Stimulated activated effector memory CD8-positive, alpha-beta T cell treated with anti-CD3 and anti-CD28 coated beads, Interleukin-12 subunit alpha, Interleukin-12 subunit beta, amount 100 ng/mL, for 72 hours (primary cell): ENCODE measurements at regions not wholly inside any gene's neighbourhood (a gene's known extent, or its start where the extent isn't known, plus 50 kb on each side); places are given as distances from the start of the nearest gene placed in this dataset.

ENCODE experiments used
- ATAC-seq: fragments of 150-1000 bp; cut with Tn5 transposase; 2 replicates; pipeline ENCODE4 v1.10.0; 2021
- DNase-seq, 2 donors: peaks; one replicate each; pipeline ENCODE4 v3.0.0; 2021 to 2022; ENCODE audit warnings: low spot score in 2 of 2
- H3K27ac Mint-ChIP-seq: one replicate; pipeline ENCODE4 v1.8.0; 2022; ENCODE audit warnings: mild to moderate bottlenecking, mixed read lengths
- H3K36me3 Mint-ChIP-seq: one replicate; pipeline ENCODE4 v1.8.0; 2022; ENCODE audit warnings: mild to moderate bottlenecking, mixed read lengths
- H3K4me1 Mint-ChIP-seq: one replicate; pipeline ENCODE4 v1.8.0; 2022; ENCODE audit warnings: mixed read lengths
- H3K4me3 Mint-ChIP-seq: one replicate; pipeline ENCODE4 v1.8.0; 2022; ENCODE audit warnings: mild to moderate bottlenecking, mixed read lengths
- H3K9me3 Mint-ChIP-seq: one replicate; pipeline ENCODE4 v1.8.0; 2022; ENCODE audit warnings: mixed read lengths

DNA sequence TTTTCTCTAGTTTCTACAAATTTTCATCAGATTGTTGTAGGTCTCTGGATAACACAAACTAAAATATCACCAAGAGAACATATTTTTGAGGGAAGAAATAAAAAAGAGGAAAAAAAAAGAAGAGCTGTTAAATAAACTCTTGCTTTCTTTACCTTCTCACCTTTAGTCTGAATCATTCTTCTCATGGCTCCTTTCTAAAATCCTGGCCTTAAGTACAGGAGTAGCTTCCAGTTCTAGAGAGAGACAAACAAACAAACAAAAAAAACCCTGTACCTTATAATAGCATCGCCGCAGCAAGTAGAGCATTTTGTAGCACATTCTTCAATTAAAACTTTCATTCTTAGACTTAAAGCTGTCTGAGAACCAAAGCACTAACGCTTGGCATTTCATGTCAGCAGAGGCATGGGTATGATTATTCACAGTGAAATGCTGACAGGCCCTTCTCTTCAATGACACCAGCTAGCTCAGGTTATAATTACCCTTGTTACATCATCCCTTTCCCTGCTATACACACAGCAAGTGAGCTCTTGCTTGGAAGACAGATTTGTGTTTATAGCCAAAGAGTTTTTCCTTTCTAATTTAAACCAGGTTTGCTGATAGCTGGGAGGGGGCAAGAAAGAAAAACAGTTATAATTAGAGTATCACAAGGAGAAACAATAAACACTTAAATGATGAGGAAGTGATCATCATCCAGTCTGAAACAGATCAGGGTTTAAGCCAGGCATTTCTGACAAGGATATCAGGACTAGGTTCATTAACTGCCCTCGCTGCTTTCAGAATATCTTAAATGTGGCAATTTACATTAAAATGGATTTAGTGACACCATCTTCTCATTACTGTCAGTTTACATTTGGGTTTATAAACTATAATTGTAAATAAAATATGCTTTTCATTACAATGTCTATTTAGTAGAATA is 510.9 kb upstream of the ZNF608 start:
- no peak for ATAC-seq
- no peak for DNase-seq
- H3K9me3 Mint-ChIP-seq, result peaks cover 7% of the 10 kb centered on the region
- no peaks in the 10 kb centered on the region for H3K4me1 Mint-ChIP-seq
- no peak overlapping the region for H3K4me3 Mint-ChIP-seq
- H3K27ac Mint-ChIP-seq, result no peak overlapping the region
- H3K36me3 Mint-ChIP-seq, result no peaks in the 10 kb centered on the region

DNA sequence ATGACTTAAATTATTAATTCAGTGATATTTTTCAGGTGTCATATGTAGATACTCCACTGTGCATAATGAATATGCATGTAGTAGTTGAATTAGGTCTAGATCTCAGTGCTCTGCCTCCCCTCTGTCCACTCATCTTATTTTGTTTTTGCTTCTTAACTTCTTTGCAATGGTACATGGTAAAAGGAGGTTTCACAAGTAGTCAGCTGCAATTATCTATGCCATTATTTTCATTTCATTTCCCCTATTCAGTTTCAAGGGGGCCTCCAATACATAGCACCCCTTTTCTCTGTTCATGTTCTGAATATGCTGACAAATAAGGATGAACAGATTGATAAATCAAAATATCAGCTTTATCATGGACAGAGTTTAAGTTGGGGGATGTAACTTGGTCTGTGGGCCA is 511.6 kb upstream of the ZNF608 start:
- DNase-seq (no peak), ATAC-seq (no peak)
- H3K4me1 Mint-ChIP-seq, result no peaks in the 10 kb centered on the region
- no peak overlapping the region for H3K27ac Mint-ChIP-seq
- H3K4me3 Mint-ChIP-seq, result no peak overlapping the region
- H3K36me3 Mint-ChIP-seq, result no peaks in the 10 kb centered on the region
- H3K9me3 Mint-ChIP-seq, result peaks cover 7% of the 10 kb centered on the region

DNA sequence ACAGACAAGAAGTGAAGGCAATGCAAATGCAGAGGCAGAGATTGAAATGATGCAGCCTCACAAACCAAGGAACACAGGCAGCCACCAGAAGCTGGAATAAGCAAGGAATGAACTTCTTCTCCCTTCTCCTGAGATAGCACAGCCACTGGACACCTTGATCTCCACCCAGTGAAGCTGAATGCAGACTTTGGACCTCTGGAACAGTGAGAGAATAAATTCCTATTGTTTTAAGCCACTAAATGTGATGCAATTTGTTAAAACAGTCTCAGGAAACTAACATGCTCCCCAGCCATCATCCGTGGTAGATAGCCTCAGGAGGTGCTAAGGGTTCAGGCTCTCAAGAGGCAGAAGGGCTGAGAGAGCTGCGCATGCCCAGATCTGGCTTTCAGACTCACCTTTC is 512.2 kb upstream of the ZNF608 start:
- DNase-seq (no peak), ATAC-seq (no peak)
- Mint-ChIP-seq H3K4me1 (no peaks in the 10 kb centered on the region), H3K4me3 (no peak overlapping the region), H3K9me3 (peaks cover 7% of the 10 kb centered on the region), H3K27ac (no peak overlapping the region), H3K36me3 (no peaks in the 10 kb centered on the region)

DNA sequence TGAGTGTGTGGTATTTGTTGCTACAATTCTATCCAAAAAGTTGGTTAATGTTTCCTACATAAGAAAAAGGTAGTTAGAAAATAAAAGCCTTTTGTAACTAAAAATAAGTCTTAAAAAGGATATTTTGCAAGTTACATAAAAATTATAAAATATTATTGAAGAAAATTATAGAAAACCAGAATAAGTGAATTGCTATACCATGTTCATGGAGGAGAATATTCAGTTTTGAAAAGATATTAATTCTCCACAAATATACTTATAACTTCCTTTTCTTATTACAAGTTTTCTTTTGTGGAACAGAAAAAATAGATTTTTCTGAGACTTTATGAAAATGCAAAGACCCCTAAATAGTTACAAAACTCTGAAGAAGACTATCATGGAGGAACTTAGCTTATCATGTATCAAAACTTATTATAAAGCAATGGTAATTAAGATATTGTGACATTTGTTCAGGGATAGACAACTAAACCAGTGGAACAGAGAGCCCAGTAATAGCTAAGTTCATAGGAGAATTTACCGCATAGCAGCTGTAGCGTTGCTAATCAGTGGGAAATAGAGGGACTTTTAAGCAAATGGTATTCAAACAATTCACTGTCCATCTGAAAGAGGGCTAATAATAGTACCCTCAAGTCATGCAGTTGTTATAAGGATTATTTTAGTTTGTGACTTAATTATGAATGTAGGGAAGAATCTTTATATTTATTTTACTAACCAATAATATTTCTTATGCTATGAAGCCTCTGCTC is 515.2 kb upstream of the ZNF608 start:
- H3K9me3 Mint-ChIP-seq, result peaks cover 13% of the 10 kb centered on the region
- no peak overlapping the region for H3K27ac Mint-ChIP-seq
- DNase-seq (no peak), ATAC-seq (no peak)
- H3K4me1 Mint-ChIP-seq, result no peaks in the 10 kb centered on the region
- no peak overlapping the region for H3K4me3 Mint-ChIP-seq
- no peaks in the 10 kb centered on the region for H3K36me3 Mint-ChIP-seq

DNA sequence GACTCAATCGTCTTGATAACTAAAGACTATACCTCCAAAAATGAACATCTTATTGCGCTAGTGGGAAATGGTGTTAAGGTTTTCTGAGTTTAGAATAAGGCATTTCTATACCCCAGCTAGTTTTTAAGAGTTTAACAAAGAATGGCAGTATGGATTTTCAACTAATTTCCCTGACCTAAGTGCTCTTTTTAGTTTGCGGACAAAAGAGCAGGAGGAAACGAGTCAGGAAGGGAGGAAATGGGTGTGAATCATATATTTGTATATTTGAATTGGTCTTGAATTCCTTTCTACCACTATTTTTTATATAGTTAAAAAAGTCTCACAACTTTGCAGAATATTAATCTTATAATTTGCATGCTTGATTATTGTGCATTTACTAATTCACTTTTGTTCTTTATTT is 516.3 kb upstream of the ZNF608 start:
- Mint-ChIP-seq H3K4me1 (no peaks in the 10 kb centered on the region), H3K4me3 (no peak overlapping the region)

DNA sequence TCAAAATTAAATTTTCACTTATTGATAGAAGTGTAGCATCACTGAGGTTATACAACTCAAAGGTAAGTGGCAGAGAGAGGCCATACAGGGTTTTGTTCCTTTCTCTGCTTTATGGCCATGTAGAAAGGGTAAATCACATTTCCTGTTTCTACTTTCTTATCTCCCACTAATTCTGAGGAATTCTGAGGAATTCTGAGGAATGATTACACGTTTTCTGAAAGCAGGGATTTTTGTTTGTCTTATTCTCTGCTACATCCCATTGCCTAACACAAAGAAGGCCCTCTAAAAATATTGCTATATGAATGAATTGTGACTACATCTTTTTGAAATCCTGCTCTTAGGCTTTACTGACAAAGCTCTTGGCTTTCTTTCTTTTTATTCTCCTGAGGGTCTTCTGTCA is 516.9 kb upstream of the ZNF608 start:
- ATAC-seq (no peak), DNase-seq (no peak)
- no peaks in the 10 kb centered on the region for H3K36me3 Mint-ChIP-seq

More for the DNA sequence above, 516.3 kb upstream of the ZNF608 start:
- ATAC-seq (no peak), DNase-seq (no peak)
- Mint-ChIP-seq H3K36me3 (no peaks in the 10 kb centered on the region), H3K9me3 (peaks cover 13% of the 10 kb centered on the region), H3K27ac (no peak overlapping the region)

DNA sequence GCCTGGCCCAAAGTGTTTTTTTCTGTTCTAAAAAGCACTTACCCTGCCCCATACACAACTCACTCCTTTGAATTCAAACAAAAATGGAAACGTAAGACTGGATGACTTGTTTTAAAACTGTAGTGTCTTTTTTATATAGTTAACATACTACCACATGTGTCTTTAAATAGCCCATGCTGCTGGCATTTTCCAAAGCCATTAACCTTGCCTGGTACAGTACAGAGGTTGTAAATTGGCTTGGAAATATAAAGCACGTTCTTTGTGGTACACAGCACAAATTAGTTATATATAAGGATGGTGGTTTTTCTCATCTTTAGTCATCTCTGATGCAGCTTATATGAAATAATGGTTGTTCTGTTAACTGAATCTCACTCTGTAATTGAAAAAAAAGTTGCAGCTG is 519.7 kb upstream of the ZNF608 start:
- ATAC-seq, result no peak
- Mint-ChIP-seq H3K9me3 (peaks cover 8% of the 10 kb centered on the region), H3K4me3 (no peak overlapping the region), H3K36me3 (no peaks in the 10 kb centered on the region), H3K27ac (no peak overlapping the region), H3K4me1 (no peaks in the 10 kb centered on the region)
- no peak for DNase-seq

More for the DNA sequence above, 516.9 kb upstream of the ZNF608 start:
- no peaks in the 10 kb centered on the region for H3K4me1 Mint-ChIP-seq
- H3K27ac Mint-ChIP-seq, result no peak overlapping the region
- H3K9me3 Mint-ChIP-seq, result peaks cover 12% of the 10 kb centered on the region
- no peak overlapping the region for H3K4me3 Mint-ChIP-seq

DNA sequence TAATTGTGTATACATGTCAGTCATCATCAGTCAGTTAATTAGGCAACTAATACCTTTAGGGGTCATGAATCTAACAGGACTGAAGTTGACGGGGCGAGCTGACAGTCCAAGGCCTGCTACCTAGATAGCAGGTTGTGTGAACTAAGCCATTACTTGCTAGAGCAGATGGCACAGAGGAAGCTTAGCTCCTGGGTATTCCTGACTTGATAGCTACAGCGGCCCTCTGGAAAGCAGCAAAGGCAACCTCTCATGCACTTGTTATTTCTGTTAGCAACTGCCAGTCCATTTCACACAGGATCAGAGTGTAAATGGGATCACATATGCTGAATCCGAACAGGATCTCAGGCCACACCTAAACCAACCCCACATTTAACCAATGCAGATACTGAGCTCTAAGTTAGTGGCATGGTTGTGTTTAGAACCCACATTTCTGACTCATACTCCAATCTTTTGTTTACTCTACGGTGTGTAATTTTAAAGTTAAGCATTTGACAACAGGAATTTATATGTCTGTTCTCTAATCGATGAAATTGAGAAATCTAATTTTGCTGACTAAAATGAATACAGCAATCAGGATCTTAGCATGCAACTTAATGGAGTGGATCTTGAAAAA is 521.3 kb upstream of the ZNF608 start:
- Mint-ChIP-seq H3K4me3 (no peak overlapping the region), H3K9me3 (peaks cover 13% of the 10 kb centered on the region), H3K4me1 (no peaks in the 10 kb centered on the region), H3K36me3 (no peaks in the 10 kb centered on the region), H3K27ac (no peak overlapping the region)
- DNase-seq (no peak), ATAC-seq (no peak)

DNA sequence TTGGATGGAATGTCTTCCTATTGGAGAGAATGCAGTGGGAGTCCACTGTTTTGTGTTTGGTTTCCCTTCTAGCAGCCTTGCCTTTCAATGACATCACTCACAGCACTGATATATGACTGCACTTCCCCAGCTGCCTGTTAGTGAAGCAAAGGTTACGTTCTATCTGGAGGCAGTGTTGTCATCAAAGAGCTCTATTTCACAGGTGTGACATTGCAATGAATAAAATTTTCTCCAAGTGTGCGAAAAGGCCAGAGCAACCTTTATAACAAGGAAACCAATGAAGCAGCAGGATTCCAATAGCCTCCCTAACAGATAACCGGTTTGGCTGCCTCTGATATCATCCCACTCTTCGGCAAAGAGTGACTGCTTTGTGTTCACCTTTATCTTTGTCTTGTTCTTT is 523.5 kb upstream of the ZNF608 start:
- Mint-ChIP-seq H3K4me3 (no peak overlapping the region), H3K4me1 (no peaks in the 10 kb centered on the region), H3K27ac (no peak overlapping the region), H3K36me3 (no peaks in the 10 kb centered on the region), H3K9me3 (peaks cover 17% of the 10 kb centered on the region)
- no peak for ATAC-seq
- DNase-seq, result no peak

DNA sequence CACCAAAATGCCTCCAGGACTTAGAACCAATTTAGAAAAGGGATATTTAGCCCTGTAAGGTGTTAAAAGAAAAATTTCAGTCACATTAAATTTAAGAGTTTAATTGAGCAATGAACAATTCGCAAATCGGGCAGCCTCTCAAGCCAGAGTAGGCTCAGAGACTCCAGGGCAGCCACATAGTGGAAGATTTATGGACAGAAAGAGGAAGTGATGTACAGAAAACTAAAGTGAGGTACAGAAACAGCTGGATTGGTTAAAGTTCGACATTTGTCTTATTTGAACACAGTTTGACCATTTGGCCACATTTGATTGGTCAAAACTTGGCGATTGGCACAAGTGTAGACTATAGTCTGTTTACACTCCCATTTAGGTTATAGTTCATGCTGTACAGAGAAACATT is 525.9 kb upstream of the ZNF608 start:
- H3K4me1 Mint-ChIP-seq, result no peaks in the 10 kb centered on the region
- H3K4me3 Mint-ChIP-seq, result no peak overlapping the region
- no peaks in the 10 kb centered on the region for H3K36me3 Mint-ChIP-seq
- no peak for DNase-seq
- no peak for ATAC-seq
- peaks cover 10% of the 10 kb centered on the region for H3K9me3 Mint-ChIP-seq
- H3K27ac Mint-ChIP-seq, result no peak overlapping the region

DNA sequence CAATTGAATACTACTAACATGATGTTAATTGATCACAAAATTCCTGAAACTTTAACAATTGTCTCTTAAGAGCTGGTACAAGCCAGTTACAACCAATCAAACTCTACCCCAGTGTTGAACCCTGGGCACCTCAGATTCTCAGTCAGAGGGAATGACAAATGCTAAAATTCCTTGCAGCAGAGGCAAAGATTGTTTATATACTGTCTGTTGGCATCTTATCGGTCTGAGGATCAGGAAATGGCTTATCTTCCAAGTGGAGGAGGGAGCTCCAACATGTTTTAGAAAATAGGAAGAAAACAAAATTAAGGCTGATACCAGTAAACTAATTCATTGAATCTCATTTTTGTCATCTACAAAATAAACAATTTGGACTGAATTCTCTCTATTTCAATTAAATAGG is 527.8 kb upstream of the ZNF608 start:
- no peak for DNase-seq
- Mint-ChIP-seq H3K27ac (no peak overlapping the region), H3K4me1 (no peaks in the 10 kb centered on the region), H3K4me3 (no peak overlapping the region), H3K36me3 (no peaks in the 10 kb centered on the region), H3K9me3 (peaks cover 10% of the 10 kb centered on the region)
- no peak for ATAC-seq

DNA sequence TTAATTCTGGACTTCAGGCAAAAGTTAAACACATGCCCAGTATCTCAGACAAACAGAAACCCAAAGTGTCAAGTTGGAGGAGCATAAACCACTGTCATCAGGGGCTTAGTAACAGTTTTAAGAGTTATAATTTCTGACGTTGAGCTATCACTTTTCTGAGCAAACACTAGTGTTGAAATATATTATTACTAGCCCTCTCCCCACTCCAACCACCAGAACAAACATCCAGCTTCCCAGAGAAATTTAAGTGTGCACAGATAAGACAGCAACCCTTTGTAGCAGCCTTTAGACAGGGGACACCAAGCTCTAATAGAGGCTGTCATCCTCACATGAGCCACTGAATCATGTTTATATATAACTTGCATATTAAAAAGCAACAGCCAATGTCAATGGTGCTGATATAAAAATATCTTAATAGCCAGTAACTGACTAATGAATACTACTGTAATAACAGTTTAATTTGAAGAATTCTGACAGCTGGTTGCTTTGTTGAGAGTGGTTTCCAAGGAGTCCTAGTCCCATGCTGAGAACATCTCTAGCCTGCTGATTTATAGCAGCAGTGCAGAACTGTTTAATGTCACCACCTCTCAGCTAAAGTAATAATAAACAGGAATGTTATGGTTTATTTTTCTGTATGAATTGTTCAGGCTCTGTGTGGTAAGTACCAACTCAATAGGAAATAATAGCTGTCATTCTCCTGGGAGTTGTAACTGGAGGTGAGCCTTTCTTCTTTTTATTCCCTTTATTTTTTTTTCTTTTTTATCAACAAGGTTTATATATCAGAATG is 528.7 kb upstream of the ZNF608 start:
- H3K27ac Mint-ChIP-seq, result no peak overlapping the region
- H3K9me3 Mint-ChIP-seq, result peaks cover 10% of the 10 kb centered on the region
- no peak overlapping the region for H3K4me3 Mint-ChIP-seq
- DNase-seq, result no peak
- no peaks in the 10 kb centered on the region for H3K4me1 Mint-ChIP-seq
- no peaks in the 10 kb centered on the region for H3K36me3 Mint-ChIP-seq
- ATAC-seq, result no peak

DNA sequence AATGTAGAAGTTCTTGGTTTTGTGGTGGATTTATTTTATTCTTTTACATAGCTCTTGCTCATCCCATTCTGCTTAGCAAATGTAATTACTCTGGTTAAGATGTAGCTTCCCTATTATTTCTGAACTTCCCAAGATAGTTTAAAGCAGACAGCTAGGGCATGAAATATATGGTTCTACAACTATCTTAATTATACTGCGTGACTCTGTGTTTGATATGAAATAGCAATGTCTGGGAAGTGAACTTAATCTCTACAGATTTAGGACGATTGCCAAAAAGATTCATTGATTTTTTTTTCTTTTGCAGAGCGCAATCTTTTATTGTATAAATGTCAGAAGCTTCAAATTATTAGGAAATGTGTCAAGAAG is 529.3 kb upstream of the ZNF608 start:
- Mint-ChIP-seq H3K9me3 (peaks cover 10% of the 10 kb centered on the region), H3K36me3 (no peaks in the 10 kb centered on the region), H3K27ac (no peak overlapping the region), H3K4me3 (no peak overlapping the region), H3K4me1 (no peaks in the 10 kb centered on the region)
- DNase-seq (no peak), ATAC-seq (no peak)

DNA sequence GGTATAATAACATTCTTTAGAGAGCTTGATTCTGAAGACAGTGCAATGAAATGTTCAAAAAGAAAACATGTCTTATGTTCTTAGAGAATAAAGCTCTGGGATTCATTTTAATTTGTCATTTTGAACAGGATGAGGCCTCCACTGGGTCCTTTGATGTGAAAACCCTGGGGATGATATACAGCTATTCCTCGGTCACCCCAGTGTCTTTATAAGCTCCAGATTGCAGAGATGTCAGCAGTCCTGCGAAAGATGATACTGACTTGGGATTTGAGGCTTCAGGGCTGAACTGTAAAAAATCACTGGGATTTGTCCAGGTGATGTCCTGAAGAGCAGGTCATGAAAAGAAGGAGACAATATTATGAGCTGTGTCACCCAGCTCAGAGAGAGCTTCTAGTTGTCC is 529.7 kb upstream of the ZNF608 start:
- H3K27ac Mint-ChIP-seq, result no peak overlapping the region
- ATAC-seq (no peak), DNase-seq (no peak)
- no peaks in the 10 kb centered on the region for H3K36me3 Mint-ChIP-seq
- peaks cover 10% of the 10 kb centered on the region for H3K9me3 Mint-ChIP-seq
- H3K4me1 Mint-ChIP-seq, result no peaks in the 10 kb centered on the region
- no peak overlapping the region for H3K4me3 Mint-ChIP-seq

DNA sequence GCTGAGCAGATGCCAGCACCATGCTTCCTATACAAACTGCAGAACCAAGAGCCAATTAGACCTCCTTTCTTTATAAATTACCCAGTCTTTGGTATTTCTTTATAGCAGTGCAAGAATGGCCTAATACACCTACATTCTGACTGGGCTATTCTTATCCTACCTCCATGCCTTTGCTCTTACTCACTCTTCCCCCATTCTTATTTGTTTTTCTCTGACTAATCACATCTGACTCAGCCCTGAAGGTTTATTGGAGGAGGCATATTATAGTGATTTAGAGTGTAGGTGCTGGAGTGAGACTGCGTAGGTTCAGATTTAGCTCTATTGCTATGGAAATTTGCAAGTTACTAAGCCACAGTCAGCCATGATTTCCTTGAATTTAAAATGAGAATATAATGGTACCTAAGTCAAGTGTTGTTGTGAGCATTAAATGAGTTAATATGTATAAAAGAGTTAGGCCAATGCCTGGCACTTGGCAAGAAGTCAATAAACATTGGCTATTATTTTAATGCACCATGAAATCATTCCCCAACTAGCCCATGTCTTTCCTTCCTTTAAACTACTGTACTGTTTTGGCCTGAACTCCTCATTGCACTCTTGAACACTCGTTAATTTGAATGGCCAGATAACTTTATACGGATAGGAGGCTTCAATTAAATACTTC is 531.2 kb upstream of the ZNF608 start:
- peaks cover 5% of the 10 kb centered on the region for H3K9me3 Mint-ChIP-seq
- ATAC-seq, result no peak

More for the DNA sequence above, 531.2 kb upstream of the ZNF608 start:
- no peak overlapping the region for H3K4me3 Mint-ChIP-seq
- no peaks in the 10 kb centered on the region for H3K4me1 Mint-ChIP-seq
- H3K36me3 Mint-ChIP-seq, result no peaks in the 10 kb centered on the region
- H3K27ac Mint-ChIP-seq, result no peak overlapping the region
- DNase-seq, result no peak
